H1 (cell line): ENCODE measurements at regions not wholly inside any gene's neighbourhood (a gene's known extent, or its start where the extent isn't known, plus 50 kb on each side); places are given as distances from the start of the nearest gene placed in this dataset.

ENCODE experiments used
- CTCF ChIA-PET: fragments of 300-600 bp; sonication (Branson Sonifier 250); formaldehyde crosslinking; loops from one replicate; lab custom pipeline; 2021; ENCODE audit not compliant: partially characterized antibody; lab: Charles Lee
- POLR2A ChIA-PET: fragments of 300-600 bp; sonication (Branson Sonifier 250); formaldehyde crosslinking; loops from one replicate; lab custom pipeline; 2021; ENCODE audit warnings: inconsistent platforms; ENCODE audit not compliant: partially characterized antibody; lab: Charles Lee
- DNase-seq, 2 experiments: peaks; one replicate each; pipeline versions ENCODE4 v3.0.0 to v3.0.0-alpha.2; 2010 to 2022; ENCODE audit warnings: low spot score in 2 of 2, low read depth in 1 of 2, mixed read lengths in 1 of 2
- FAIRE-seq: peaks from 2 replicates; lab custom pipeline; 2011; peaks lifted over from hg19 to GRCh38; lab: Jason Lieb, UNC
- H2AFZ ChIP-seq: 2 replicates; pipeline ENCODE4 v1.8.1; 2012; ENCODE audit warnings: low read length, inconsistent platforms
- H2AK5ac ChIP-seq: 2 replicates; pipeline ENCODE4 v1.6.1; 2013; ENCODE audit warnings: low read depth, low read length
- H2BK120ac ChIP-seq: replicated peaks from 2 replicates; pipeline ENCODE3; 2013; ENCODE audit warnings: low read depth, low read length, inconsistent platforms
- H2BK12ac ChIP-seq: 2 replicates; pipeline ENCODE4 v1.6.1; 2013; ENCODE audit warnings: low read depth, low read length
- H2BK15ac ChIP-seq: 2 replicates; pipeline ENCODE4 v1.6.1; 2013; ENCODE audit warnings: low read length
- H2BK20ac ChIP-seq: 2 replicates; pipeline ENCODE4 v1.6.1; 2013; ENCODE audit warnings: low read length
- H2BK5ac ChIP-seq: 2 replicates; pipeline ENCODE4 v1.6.1; 2013; ENCODE audit warnings: low read depth, low read length
- H3K14ac ChIP-seq: 2 replicates; pipeline ENCODE4 v1.6.1; 2013; ENCODE audit warnings: inconsistent platforms; ENCODE audit not compliant: insufficient read length
- H3K18ac ChIP-seq: 2 replicates; pipeline ENCODE4 v1.6.1; 2013; ENCODE audit warnings: low read length; ENCODE audit errors: extremely low read depth
- H3K23ac ChIP-seq: 2 replicates; pipeline ENCODE4 v1.6.1; 2013; ENCODE audit warnings: inconsistent platforms; ENCODE audit not compliant: insufficient read length
- H3K23me2 ChIP-seq: 2 replicates; pipeline ENCODE4 v1.6.1; 2013; ENCODE audit warnings: low read depth, low read length
- H3K27ac ChIP-seq: 2 replicates; pipeline ENCODE4 v1.6.1; 2011; ENCODE audit warnings: low read depth, low read length, inconsistent platforms
- H3K27me3 ChIP-seq, 4 experiments: replicated peaks in 1 of 4; 1 replicate in 1 of 4; 2 replicates in 3 of 4; pipeline versions ENCODE4 v1.6.1 to v1.8.1; 2011 to 2013; ENCODE audit warnings: low read length in 3 of 4, mild to moderate bottlenecking in 3 of 4, inconsistent platforms in 2 of 4, mixed read lengths in 2 of 4, moderate library complexity in 1 of 4; ENCODE audit not compliant: control insufficient read depth in 3 of 4, insufficient read depth in 3 of 4; ENCODE audit errors: extremely low read depth in 1 of 4
- H3K36me3 ChIP-seq, 4 experiments: 2 replicates each; pipeline versions ENCODE4 v1.6.1 to v1.8.1; 2011 to 2013; ENCODE audit warnings: mild to moderate bottlenecking in 4 of 4, low read length in 3 of 4, moderate library complexity in 2 of 4, control low read depth in 1 of 4, inconsistent platforms in 1 of 4; ENCODE audit not compliant: insufficient read depth in 4 of 4, control insufficient read depth in 2 of 4
- H3K4ac ChIP-seq: replicated peaks from 2 replicates; pipeline ENCODE3; 2013; ENCODE audit warnings: low read length, low read depth, mixed read lengths, inconsistent platforms; ENCODE audit not compliant: insufficient read length
- H3K4me1 ChIP-seq, 4 experiments: replicated peaks in 1 of 4; 1 replicate in 1 of 4; 2 replicates in 3 of 4; pipeline versions ENCODE4 v1.6.1 to v1.8.1; 2011 to 2013; ENCODE audit warnings: low read length in 3 of 4, inconsistent platforms in 2 of 4, mixed read lengths in 1 of 4; ENCODE audit not compliant: insufficient read depth in 4 of 4, control insufficient read depth in 3 of 4
- H3K4me2 ChIP-seq, 2 experiments: 2 replicates each; pipeline versions ENCODE4 v1.6.1 to v1.8.1; 2011 to 2013; ENCODE audit warnings: low read depth in 2 of 2, low read length in 2 of 2, control low read depth in 1 of 2, inconsistent platforms in 1 of 2, mild to moderate bottlenecking in 1 of 2; ENCODE audit not compliant: insufficient read depth in 1 of 2
- H3K4me3 ChIP-seq, 4 experiments: fragments of 200-600, 300-600 bp in 1 of 4; sonication (generic), shearing (Covaris generic), sonication (Bioruptor Twin) in 1 of 4; 2 replicates each; pipeline versions ENCODE4 v1.5.1 to v1.8.1; 2011 to 2016; ENCODE audit warnings: low read length in 4 of 4, low read depth in 3 of 4, control low read depth in 2 of 4, inconsistent platforms in 2 of 4, mild to moderate bottlenecking in 2 of 4, mixed read lengths in 1 of 4, moderate library complexity in 1 of 4; ENCODE audit not compliant: insufficient read depth in 2 of 4; ENCODE audit errors: extremely low read depth in 1 of 4
- H3K56ac ChIP-seq: replicated peaks from 2 replicates; pipeline ENCODE3; 2013; ENCODE audit warnings: low read depth, mild to moderate bottlenecking, mixed read lengths, low read length, inconsistent platforms; ENCODE audit not compliant: insufficient read length
- H3K79me1 ChIP-seq: 2 replicates; pipeline ENCODE4 v1.6.1; 2013; ENCODE audit warnings: low read depth, low read length, control low read depth
- H3K79me2 ChIP-seq, 2 experiments: 2 replicates each; pipeline versions ENCODE4 v1.6.1 to v1.8.1; 2012 to 2013; ENCODE audit warnings: low read length in 2 of 2, mild to moderate bottlenecking in 2 of 2, inconsistent platforms in 1 of 2; ENCODE audit not compliant: insufficient read depth in 2 of 2, control insufficient read depth in 1 of 2
- H3K9ac ChIP-seq, 4 experiments: replicated peaks in 1 of 4; 1 replicate in 1 of 4; 2 replicates in 3 of 4; pipeline versions ENCODE4 v1.6.1 to v1.8.1; 2011 to 2013; ENCODE audit warnings: low read depth in 3 of 4, low read length in 3 of 4, control low read depth in 2 of 4, mild to moderate bottlenecking in 2 of 4, moderate library complexity in 2 of 4, inconsistent platforms in 1 of 4; ENCODE audit errors: extremely low read depth in 1 of 4
- H3K9me3 ChIP-seq, 2 experiments: 2 replicates each; pipeline versions ENCODE4 v1.6.1 to v1.8.1; 2012 to 2013; ENCODE audit warnings: mild to moderate bottlenecking in 2 of 2, moderate library complexity in 2 of 2, control low read depth in 1 of 2, inconsistent platforms in 1 of 2, low read depth in 1 of 2, low read length in 1 of 2, mixed read lengths in 1 of 2; ENCODE audit not compliant: insufficient read depth in 2 of 2
- H4K20me1 ChIP-seq, 2 experiments: replicated peaks in 1 of 2; 2 replicates each; pipeline versions ENCODE3 to v1.8.1; 2011 to 2013; ENCODE audit warnings: inconsistent platforms in 2 of 2, low read length in 2 of 2, mild to moderate bottlenecking in 1 of 2; ENCODE audit not compliant: insufficient read depth in 2 of 2, control insufficient read depth in 1 of 2
- H4K5ac ChIP-seq: 2 replicates; pipeline ENCODE4 v1.6.1; 2013; ENCODE audit warnings: low read length, low read depth, mixed read lengths, inconsistent platforms; ENCODE audit not compliant: insufficient read length
- H4K8ac ChIP-seq: 2 replicates; pipeline ENCODE4 v1.8.0; 2013; ENCODE audit warnings: mild to moderate bottlenecking, moderate library complexity, low read length, inconsistent platforms; ENCODE audit not compliant: insufficient read depth; ENCODE audit errors: extremely low read depth
- H4K91ac ChIP-seq: replicated peaks from 2 replicates; pipeline ENCODE3; 2013; ENCODE audit warnings: low read length, mixed read lengths, inconsistent platforms; ENCODE audit not compliant: insufficient read length
- ASH2L ChIP-seq: fragments of 200-600, 300-600 bp; sonication (generic); IDR thresholded peaks from one replicate; pipeline ENCODE4 v1.7.1; 2017; ENCODE audit warnings: low read length
- BACH1 ChIP-seq: IDR thresholded peaks from 2 replicates; pipeline ENCODE4 v1.6.1; 2012; ENCODE audit warnings: low read length, improper control_type of control experiment
- E2F6 ChIP-seq: IDR thresholded peaks from 2 replicates; pipeline ENCODE4 v1.6.1; 2012; ENCODE audit warnings: inconsistent platforms
- HDAC6 ChIP-seq: IDR thresholded peaks from one replicate; pipeline ENCODE4 v1.7.1; 2012; ENCODE audit warnings: low read depth, mild to moderate bottlenecking, inconsistent platforms, low read length, moderate library complexity
- NRF1 ChIP-seq: IDR thresholded peaks from 2 replicates; pipeline ENCODE4 v1.6.1; 2011; ENCODE audit warnings: mild to moderate bottlenecking, low read depth, low read length, improper control_type of control experiment
- RBBP5 ChIP-seq: IDR thresholded peaks from 2 replicates; pipeline ENCODE4 v1.7.1; 2012; ENCODE audit warnings: low read depth, mild to moderate bottlenecking, inconsistent platforms, low read length, moderate library complexity, borderline replicate concordance
- RFX5 ChIP-seq: IDR thresholded peaks from 2 replicates; pipeline ENCODE4 v1.6.1; 2011; ENCODE audit warnings: low read depth, low read length, improper control_type of control experiment, borderline replicate concordance
- RNF2 ChIP-seq: fragments of 200-900, 300-1000 bp; sonication (generic); IDR thresholded peaks from 2 replicates; pipeline ENCODE4 v1.7.1; 2016; ENCODE audit warnings: borderline replicate concordance, low read depth, mild to moderate bottlenecking, antibody characterized with exemption, low read length; ENCODE audit not compliant: poor library complexity, severe bottlenecking; ENCODE audit errors: missing control alignments
- SIN3A ChIP-seq, 2 experiments: IDR thresholded peaks in 1 of 2; conservative IDR thresholded peaks in 1 of 2; 2 replicates each; pipeline ENCODE4 v1.6.1; 2011 to 2012; ENCODE audit warnings: low read length in 2 of 2, improper control_type of control experiment in 1 of 2, low read depth in 1 of 2, mild to moderate bottlenecking in 1 of 2
- SIRT6 ChIP-seq: IDR thresholded peaks from one replicate; pipeline ENCODE4 v1.7.1; 2012; ENCODE audit warnings: low read length, inconsistent platforms
- SP2 ChIP-seq: IDR thresholded peaks from 2 replicates; pipeline ENCODE4 v1.6.1; 2012; ENCODE audit warnings: mild to moderate bottlenecking, low read length, inconsistent platforms
- SRF ChIP-seq: IDR thresholded peaks from 2 replicates; pipeline ENCODE4 v1.6.1; 2011; ENCODE audit warnings: mild to moderate bottlenecking, low read depth, low read length, moderate library complexity
- USF2 ChIP-seq: IDR thresholded peaks from 2 replicates; pipeline ENCODE4 v1.6.1; 2011; ENCODE audit warnings: low read length, improper control_type of control experiment
- WGBS, 2 experiments: shearing (Covaris generic) in 1 of 2; methylation state at CpG; one replicate each; pipeline versions ENCODE4 v1.1.6 to v1.1.7; 2013 to 2015; ENCODE audit warnings: low lambda C conversion rate in 2 of 2, mixed read lengths in 2 of 2, inconsistent platforms in 1 of 2, low coverage in 1 of 2, missing lambda C conversion rate in 1 of 2; ENCODE audit not compliant: insufficient replicate concordance in 2 of 2, insufficient coverage in 1 of 2, insufficient read length in 1 of 2; ENCODE audit errors: extremely low coverage in 1 of 2, missing lambda C conversion rate in 1 of 2; 5-methylcytosine and 5-hydroxymethylcytosine counted together

- Histone ChIP-seq H2BK5ac (no peak overlapping the region), H3K56ac (no peak overlapping the region), H3K4ac (no peak overlapping the region), H3K23me2 (no peaks in the 10 kb centered on the region), H3K4me3 (no peak overlapping the region), H3K9me3 (no peaks in the 10 kb centered on the region), H2BK120ac (no peak overlapping the region), H3K9ac (no peak overlapping the region), H3K79me2 (no peaks in the 10 kb centered on the region), H2BK12ac (no peak overlapping the region), H3K18ac (no peak overlapping the region), H3K79me1 (no peaks in the 10 kb centered on the region), H2BK15ac (no peak overlapping the region), H2BK20ac (no peak overlapping the region), H4K91ac (no peak overlapping the region), H3K36me3 (no peaks in the 10 kb centered on the region), H4K8ac (no peak overlapping the region)
- FAIRE-seq (no peak), DNase-seq (no peak)
- TF ChIP-seq E2F6 (no peak), RBBP5 (no peak), SRF (no peak), USF2 (no peak), SIRT6 (no peak), NRF1 (no peak), RNF2 (no peak), HDAC6 (no peak), BACH1 (no peak), SIN3A (conservative IDR thresholded peaks at IDR 0.05 in 1 of 2, IDR thresholded peaks at IDR 0.05 in 1 of 2; ENCODE audit: low read depth in 1 of 2, low read length in 2 of 2) (no peak), SP2 (no peak), ASH2L (no peak), RFX5 (no peak)
- TF ChIP-seq, all 59 proteins: peak for 0
- Histone ChIP-seq H3K14ac (no peak overlapping the region), H3K4me2 (no peak overlapping the region), H3K27ac (no peak overlapping the region), H3K23ac (no peak overlapping the region), H4K20me1 (no peaks in the 10 kb centered on the region), H2AK5ac (no peak overlapping the region), H3K27me3 (no peaks in the 10 kb centered on the region), H2AFZ (no peak overlapping the region), H3K4me1 (peaks cover 0 to 3% (median 2%) of the 10 kb centered on the region in 4 experiments; a peak in 3 of 7 replicates), H4K5ac (no peak overlapping the region)
- ChIA-PET POLR2A (interaction anchor here (1.4 kb wide), 1 partner anchor 8 kb away, joined by 3 read pairs; no protein-coding TSS in a partner anchor), CTCF (interaction anchor here (0.8 to 38.6 kb wide), 8 partner anchors 11 to 206 kb away, joined by 3 to 1551 read pairs (median 4); no protein-coding TSS in a partner anchor)
- 74% methylated on average over 3 of the region's 3 CpGs; no CpG with 5 or more reads in 1 of the 2 experiments for WGBS, 2 experiments
Observed at GRCh38 chr4:77413766-77414165, 191.9 kb upstream of the CXCL13 start.
